ENCODE measurements at regions not wholly inside any gene's neighbourhood (a gene's known extent, or its start where the extent isn't known, plus 50 kb on each side); places are given as distances from the start of the nearest gene placed in this dataset.
A peak's percentile ranks its signal among the peaks of the same experiment; 100 is the strongest.

DNA sequence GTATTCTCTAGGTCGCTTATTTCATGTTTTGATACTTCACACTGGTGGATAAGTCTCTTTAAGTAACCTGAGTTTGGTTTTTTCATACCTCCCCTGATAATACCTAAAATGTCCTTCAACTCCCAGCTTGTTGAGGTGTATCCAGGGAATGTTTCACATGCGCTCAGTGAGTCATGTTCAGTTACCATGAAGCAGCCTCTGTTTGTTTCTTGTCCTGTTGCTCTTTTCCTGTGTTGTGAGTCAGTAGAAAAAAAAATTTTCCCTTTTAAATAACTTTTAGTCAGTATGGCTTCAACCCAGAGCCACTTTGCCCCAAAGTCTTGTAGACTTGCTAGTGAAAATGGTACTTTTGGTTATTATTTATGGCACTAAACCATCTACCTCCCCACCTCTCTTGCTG is 278.4 kb upstream of the ZPLD1 start:
- H3K9ac ChIP-seq, result no peak overlapping the region

DNA sequence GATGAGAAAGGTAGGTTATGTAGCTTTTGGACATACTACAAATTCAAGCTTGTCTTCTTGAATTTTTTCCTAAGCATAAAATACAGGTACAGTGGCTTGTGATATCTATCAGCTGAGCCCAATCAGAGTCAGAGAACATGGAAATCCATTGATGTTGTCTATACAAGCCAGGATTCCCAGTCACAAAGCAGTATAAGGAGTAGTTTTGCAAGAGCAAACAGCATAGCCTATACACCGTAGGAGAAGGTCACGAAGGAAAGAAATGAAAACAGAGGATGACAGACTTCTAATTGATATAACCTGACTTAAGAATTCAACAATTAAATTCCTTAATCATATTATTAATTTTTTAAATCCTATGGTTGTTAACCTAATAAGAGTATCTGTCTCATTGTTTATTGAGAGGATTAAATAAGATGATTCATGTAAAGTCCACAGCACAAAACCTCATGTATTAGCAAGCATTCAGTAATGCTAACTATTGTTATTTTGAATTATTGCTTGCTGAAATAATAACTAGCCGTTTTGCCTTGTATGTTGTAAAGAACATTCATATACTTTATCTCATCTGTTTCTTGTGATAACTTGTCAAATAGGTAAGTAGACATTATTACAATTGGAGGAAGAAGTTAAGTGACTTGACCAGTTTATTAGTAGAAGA is 276.6 kb upstream of the ZPLD1 start:
- H3K4me2 ChIP-seq, result no peak overlapping the region
- no peaks in the 10 kb centered on the region for H3K36me3 ChIP-seq
- H4K20me1 ChIP-seq, result no peaks in the 10 kb centered on the region
- no peak overlapping the region for H3K9ac ChIP-seq
- peaks cover 5 to 26% (median 7%) of the 10 kb centered on the region in 10 experiments; a peak in 15 of 20 replicates for H3K4me1 ChIP-seq
- TF ChIP-seq Cebpa-rat (IDR thresholded peaks at IDR 0.05), result no peak
- H3K27me3 ChIP-seq, result no peaks in the 10 kb centered on the region
- peaks cover 0 to 7% (median 0%) of the 10 kb centered on the region in 11 experiments; a peak in 6 of 22 replicates for H3K9me3 ChIP-seq (replicated peaks in 1 of 11)
- H3K27ac ChIP-seq, result no peak overlapping the region
- H3K4me3 ChIP-seq, result no peak overlapping the region

More for the DNA sequence above, 278.4 kb upstream of the ZPLD1 start:
- Histone ChIP-seq H4K20me1 (no peaks in the 10 kb centered on the region), H3K4me1 (peaks cover 0 to 23% (median 0%) of the 10 kb centered on the region in 10 experiments; a peak in 5 of 20 replicates), H3K4me3 (no peak overlapping the region), H3K27me3 (no peaks in the 10 kb centered on the region), H3K4me2 (no peak overlapping the region; a peak in 2 of 22 replicates), H3K9me3 (replicated peaks in 1 of 11) (peaks cover 13 to 25% (median 18%) of the 10 kb centered on the region in 11 experiments), H3K27ac (no peak overlapping the region), H3K36me3 (peaks cover 0 to 9% (median 0%) of the 10 kb centered on the region in 11 experiments; a peak in 3 of 22 replicates)
- TF ChIP-seq Cebpa-rat (IDR thresholded peaks at IDR 0.05), result no peak

DNA sequence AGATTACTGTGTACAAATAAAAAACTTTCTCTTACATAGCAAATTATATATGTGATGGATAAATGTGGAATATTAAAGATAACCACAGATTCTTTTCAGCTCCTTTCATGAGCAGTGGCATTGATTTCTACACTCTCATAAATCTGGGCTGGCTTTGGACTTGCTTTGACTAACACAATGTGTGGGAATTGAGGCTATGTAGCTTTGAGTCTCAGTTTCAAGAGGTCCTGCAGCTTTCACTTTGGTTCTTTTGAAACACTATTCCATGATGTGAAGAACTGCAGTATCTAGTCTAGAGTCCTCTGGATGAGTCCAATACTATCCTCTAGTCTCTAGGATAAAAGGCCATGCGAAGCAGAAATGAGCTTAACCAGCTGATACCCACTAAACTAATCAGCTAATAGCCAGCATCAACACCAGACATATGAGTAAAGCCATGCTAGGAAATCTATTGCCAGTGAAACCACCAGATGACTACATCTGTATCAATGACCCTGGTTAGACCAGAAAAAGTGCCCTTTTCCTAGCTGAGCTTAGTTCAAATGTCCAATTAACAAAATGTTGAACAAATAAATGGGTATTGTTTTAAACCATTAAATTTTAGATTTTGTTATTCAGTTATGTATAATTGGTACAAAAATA is 274.9 kb upstream of the ZPLD1 start:
- Histone ChIP-seq H3K4me1 (peaks cover 6 to 19% (median 9%) of the 10 kb centered on the region in 10 experiments; a peak in 15 of 20 replicates), H3K36me3 (no peaks in the 10 kb centered on the region), H3K9ac (no peak overlapping the region), H4K20me1 (no peaks in the 10 kb centered on the region), H3K4me3 (no peak overlapping the region), H3K9me3 (replicated peaks in 1 of 11) (no peaks in the 10 kb centered on the region), H3K27me3 (no peaks in the 10 kb centered on the region), H3K27ac (no peak overlapping the region), H3K4me2 (no peak overlapping the region)
- TF ChIP-seq Cebpa-rat (IDR thresholded peaks at IDR 0.05), result no peak

DNA sequence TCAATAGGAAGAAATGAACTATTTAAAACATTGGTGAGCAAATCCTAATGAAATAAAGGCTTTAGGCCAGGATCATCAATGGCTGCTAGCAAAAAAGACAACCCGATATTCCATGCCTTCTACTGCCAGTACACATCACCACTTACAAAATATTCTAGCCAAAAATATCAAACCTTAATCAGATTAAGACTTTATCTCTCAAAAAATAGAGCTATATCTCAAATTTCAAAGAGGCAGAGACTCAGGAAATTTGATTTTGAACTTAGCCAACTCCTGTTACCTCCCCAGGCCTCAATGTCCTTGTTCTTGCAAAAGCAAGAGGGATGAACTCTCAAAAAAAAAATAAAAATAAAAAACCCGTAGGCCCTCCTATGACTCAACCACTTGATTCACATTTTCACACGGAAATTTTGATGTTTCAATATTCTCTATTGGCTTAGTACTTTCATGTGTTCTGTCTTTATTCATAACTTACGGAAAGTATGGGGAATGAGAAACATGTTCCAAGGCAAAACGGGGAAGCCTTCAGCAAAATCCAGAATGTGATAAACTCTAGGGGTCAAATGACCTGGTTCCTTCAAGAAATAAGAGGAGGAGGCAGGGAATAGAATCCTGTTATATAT is 273.3 kb upstream of the ZPLD1 start:
- no peak for TF ChIP-seq Cebpa-rat (IDR thresholded peaks at IDR 0.05)
- H3K9ac ChIP-seq, result no peak overlapping the region
- H3K4me3 ChIP-seq, result no peak overlapping the region
- no peak overlapping the region for H3K4me2 ChIP-seq
- no peaks in the 10 kb centered on the region for H3K27me3 ChIP-seq
- H3K4me1 ChIP-seq, result peaks cover 0 to 12% (median 7%) of the 10 kb centered on the region in 10 experiments; a peak in 13 of 20 replicates
- no peaks in the 10 kb centered on the region for H3K36me3 ChIP-seq
- no peaks in the 10 kb centered on the region for H4K20me1 ChIP-seq
- no peaks in the 10 kb centered on the region for H3K9me3 ChIP-seq (replicated peaks in 1 of 11)
- no peak overlapping the region for H3K27ac ChIP-seq

DNA sequence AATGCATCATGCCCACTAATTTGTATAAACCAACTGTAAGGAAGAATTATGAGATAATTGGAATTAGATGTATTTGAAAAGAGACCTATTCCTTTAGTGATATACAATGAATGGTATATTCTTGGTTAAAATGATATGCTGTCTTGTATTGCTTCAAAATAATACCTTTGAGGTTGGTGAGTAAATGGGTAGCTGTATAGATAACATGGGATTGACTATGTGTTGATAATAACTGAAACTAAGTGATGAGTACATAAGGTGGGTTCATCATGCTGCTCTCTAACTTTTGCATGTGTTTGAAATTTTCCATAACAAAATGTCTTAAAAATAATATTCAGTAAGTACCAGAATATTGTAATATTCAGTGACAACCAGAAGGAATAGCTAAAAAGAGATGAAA is 272.6 kb upstream of the ZPLD1 start:
- TF ChIP-seq Cebpa-rat (IDR thresholded peaks at IDR 0.05), result no peak
- H3K27me3 ChIP-seq, result no peaks in the 10 kb centered on the region
- H3K9ac ChIP-seq, result no peak overlapping the region
- no peak overlapping the region for H3K4me2 ChIP-seq
- H3K4me1 ChIP-seq, result peaks cover 0 to 12% (median 7%) of the 10 kb centered on the region in 10 experiments; a peak in 11 of 20 replicates
- H3K27ac ChIP-seq, result no peak overlapping the region
- no peaks in the 10 kb centered on the region for H3K9me3 ChIP-seq (replicated peaks in 1 of 11)
- no peaks in the 10 kb centered on the region for H3K36me3 ChIP-seq
- no peak overlapping the region for H3K4me3 ChIP-seq
- no peaks in the 10 kb centered on the region for H4K20me1 ChIP-seq

DNA sequence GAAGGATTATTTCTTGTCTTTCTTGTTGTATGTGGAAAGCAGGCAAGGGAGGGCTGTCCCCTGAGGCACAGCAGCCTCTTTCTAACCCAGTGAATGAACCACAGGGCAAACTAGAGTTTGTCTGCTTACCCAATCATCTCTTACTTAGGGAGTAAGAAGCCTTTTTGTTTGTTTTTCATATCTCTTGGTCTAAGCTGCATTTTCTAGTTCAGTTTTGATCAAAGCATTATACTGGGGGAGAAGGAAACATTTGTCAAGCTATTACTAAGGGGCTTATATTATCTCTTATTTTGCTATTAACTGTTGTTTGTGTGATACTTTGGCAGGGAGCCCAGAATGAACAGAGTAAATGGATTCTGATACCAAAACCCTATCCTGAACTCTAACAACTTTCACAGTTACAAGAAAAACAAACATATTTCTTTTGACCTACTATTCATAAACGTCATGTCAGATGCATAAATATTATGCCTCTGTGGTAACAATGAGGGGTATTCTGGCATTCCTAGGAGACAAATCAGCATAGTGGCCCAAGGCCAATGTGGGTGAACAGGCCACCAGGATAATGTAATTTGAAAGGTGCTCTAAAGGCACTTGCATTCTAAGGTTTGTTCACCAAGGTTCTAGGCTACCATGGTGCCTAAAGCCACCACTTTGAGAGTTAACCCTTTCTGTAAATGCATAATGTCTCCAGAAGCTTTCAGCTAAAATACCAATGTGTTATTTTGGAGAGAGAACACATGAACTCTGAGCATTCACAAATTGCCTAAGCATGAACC is 271.6 kb upstream of the ZPLD1 start:
- Histone ChIP-seq H3K4me2 (peak overlapping the region in 9 of 11 experiments; percentile 3 to 43 (median 22); a peak in 10 of 22 replicates), H3K9me3 (replicated peaks in 1 of 11) (no peaks in the 10 kb centered on the region), H3K9ac (no peak overlapping the region), H3K36me3 (no peaks in the 10 kb centered on the region), H3K4me1 (peaks cover 0 to 12% (median 7%) of the 10 kb centered on the region in 10 experiments; a peak in 11 of 20 replicates), H3K27me3 (no peaks in the 10 kb centered on the region), H3K27ac (no peak overlapping the region), H3K4me3 (no peak overlapping the region), H4K20me1 (no peaks in the 10 kb centered on the region)
- TF ChIP-seq Cebpa-rat (IDR thresholded peaks at IDR 0.05), result no peak

DNA sequence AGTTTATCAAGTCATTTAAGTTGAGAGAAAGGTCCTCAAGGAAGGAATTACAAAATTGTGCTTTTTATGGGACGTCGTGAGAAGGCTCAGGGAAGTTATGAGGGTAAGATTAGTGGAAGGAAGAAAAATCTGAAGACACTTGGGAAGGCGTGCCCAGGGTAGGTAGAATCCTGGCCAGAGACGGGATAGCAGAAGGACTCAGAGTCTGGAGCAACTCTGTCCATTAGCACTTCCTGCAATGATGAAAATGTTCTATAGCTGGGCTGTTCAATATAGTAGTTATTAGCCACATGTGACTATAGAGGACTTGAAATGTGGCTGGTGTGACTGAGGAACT is 271.0 kb upstream of the ZPLD1 start:
- Histone ChIP-seq H3K4me1 (peaks cover 0 to 12% (median 7%) of the 10 kb centered on the region in 10 experiments; a peak in 11 of 20 replicates), H3K4me3 (no peak overlapping the region), H3K27ac (no peak overlapping the region), H4K20me1 (no peaks in the 10 kb centered on the region), H3K9ac (no peak overlapping the region), H3K36me3 (no peaks in the 10 kb centered on the region), H3K4me2 (no peak overlapping the region; a peak in 1 of 22 replicates), H3K9me3 (replicated peaks in 1 of 11) (no peaks in the 10 kb centered on the region), H3K27me3 (no peaks in the 10 kb centered on the region)
- TF ChIP-seq Cebpa-rat (IDR thresholded peaks at IDR 0.05), result no peak

DNA sequence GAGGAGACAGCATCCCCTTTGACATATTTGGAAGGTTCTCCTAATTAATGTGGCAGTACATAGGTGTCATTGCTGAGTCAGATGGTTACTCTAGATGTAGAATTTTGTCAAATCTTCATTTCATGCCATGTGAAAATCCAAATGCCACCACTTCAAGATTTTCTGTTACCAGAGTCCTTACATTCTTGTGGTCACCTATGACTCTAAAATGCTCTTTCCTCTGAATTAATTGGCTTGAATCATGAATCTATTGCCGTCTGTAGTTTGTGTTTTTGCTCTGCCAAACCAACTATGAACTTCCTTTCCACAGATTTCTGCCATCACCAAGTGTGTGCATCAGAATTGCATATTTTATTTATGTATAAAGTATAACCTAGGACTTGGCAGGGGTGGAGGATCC is 269.4 kb upstream of the ZPLD1 start:
- Histone ChIP-seq H3K27ac (no peak overlapping the region), H3K4me3 (no peak overlapping the region), H3K4me1 (peaks cover 0 to 12% (median 7%) of the 10 kb centered on the region in 10 experiments; a peak in 11 of 20 replicates), H3K9ac (no peak overlapping the region), H4K20me1 (no peaks in the 10 kb centered on the region), H3K27me3 (no peaks in the 10 kb centered on the region), H3K36me3 (no peaks in the 10 kb centered on the region), H3K9me3 (replicated peaks in 1 of 11) (no peaks in the 10 kb centered on the region), H3K4me2 (no peak overlapping the region)
- no peak for TF ChIP-seq Cebpa-rat (IDR thresholded peaks at IDR 0.05)

DNA sequence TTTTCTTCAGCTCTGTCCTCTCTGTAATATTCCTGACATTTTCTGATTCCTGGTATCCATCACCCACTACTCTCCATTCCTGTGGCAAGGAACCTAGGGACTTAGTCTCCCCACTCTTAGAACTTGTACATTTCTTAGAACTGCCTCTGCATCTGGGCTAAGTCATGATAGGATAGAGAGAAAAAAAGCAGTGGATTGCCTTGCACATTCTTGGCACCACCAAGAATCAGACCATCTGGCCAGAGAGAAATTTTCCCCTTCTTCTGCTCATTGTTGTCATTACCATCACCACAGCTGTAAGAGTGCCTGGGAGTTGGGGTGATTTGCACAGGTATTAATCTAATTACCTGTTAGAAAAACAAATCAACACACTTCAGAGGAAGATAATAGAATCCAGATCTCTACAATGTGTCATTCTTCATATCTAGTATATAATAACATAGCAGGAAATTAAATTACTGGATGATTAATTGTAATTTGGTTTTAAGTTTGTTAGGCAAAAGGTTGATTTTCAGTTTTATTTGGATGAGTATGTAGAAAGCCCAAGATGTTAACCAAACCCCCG is 264.8 kb upstream of the ZPLD1 start:
- H3K27ac ChIP-seq, result no peak overlapping the region

More for the DNA sequence above, 264.8 kb upstream of the ZPLD1 start:
- Histone ChIP-seq H3K27me3 (no peaks in the 10 kb centered on the region), H3K4me3 (no peak overlapping the region), H4K20me1 (no peaks in the 10 kb centered on the region), H3K4me1 (no peaks in the 10 kb centered on the region), H3K36me3 (no peaks in the 10 kb centered on the region), H3K9ac (no peak overlapping the region), H3K9me3 (replicated peaks in 1 of 11) (no peaks in the 10 kb centered on the region), H3K4me2 (no peak overlapping the region)
- no peak for TF ChIP-seq Cebpa-rat (IDR thresholded peaks at IDR 0.05)

Measured in BLaER1 treated with 17β-estradiol and CSF1 and Interleukin-3, amounts not matched to agents 10 nM and 100 nM (cell line).